Heart left ventricle (tissue), 16 donors: ENCODE measurements at regions not wholly inside any gene's neighbourhood (a gene's known extent, or its start where the extent isn't known, plus 50 kb on each side); places are given as distances from the start of the nearest gene placed in this dataset.

ENCODE experiments used
- ATAC-seq, 4 donors: fragments of 200-7000 bp; cut with Tn5 transposase; one replicate each; pipeline ENCODE4 v1.9.1; 2020 to 2022; ENCODE audit warnings: moderate library complexity in 4 of 4, mild to moderate bottlenecking in 3 of 4, moderate number of reproducible peaks in 1 of 4
- DNase-seq, 5 donors: peaks; one replicate each; pipeline ENCODE4 v3.0.0-alpha.2; 2020
- H3K27ac ChIP-seq, 12 donors: fragments of 200-600 bp; sonication (generic) in 4 of 12; one replicate each; pipeline versions ENCODE4 v1.5.0 to v1.8.0; 2016 to 2022; ENCODE audit warnings: mild to moderate bottlenecking in 2 of 12
- H3K27me3 ChIP-seq, 9 donors: fragments of 200-600 bp; sonication (generic) in 2 of 9; one replicate each; pipeline versions ENCODE4 v1.5.1 to v1.8.0; 2016 to 2022; ENCODE audit warnings: mild to moderate bottlenecking in 3 of 9
- H3K36me3 ChIP-seq, 9 donors: fragments of 200-600 bp; sonication (generic) in 2 of 9; one replicate each; pipeline versions ENCODE4 v1.5.0 to v1.8.0; 2018 to 2022; ENCODE audit warnings: mild to moderate bottlenecking in 2 of 9
- H3K4me1 ChIP-seq, 12 donors: fragments of 200-600 bp; sonication (generic) in 4 of 12; one replicate each; pipeline versions ENCODE4 v1.5.0 to v1.8.0; 2016 to 2022; ENCODE audit warnings: mild to moderate bottlenecking in 3 of 12
- H3K4me3 ChIP-seq, 12 donors: fragments of 200-600 bp; sonication (generic) in 4 of 12; one replicate each; pipeline versions ENCODE4 v1.5.0 to v1.8.0; 2017 to 2022; ENCODE audit warnings: mild to moderate bottlenecking in 9 of 12, moderate library complexity in 4 of 12
- H3K9me3 ChIP-seq, 12 donors: fragments of 200-600 bp; sonication (generic) in 4 of 12; one replicate each; pipeline versions ENCODE4 v1.5.0 to v1.8.0; 2016 to 2022; ENCODE audit warnings: mild to moderate bottlenecking in 1 of 12
- POLR2A ChIP-seq, 2 donors: fragments of 450-650 bp; IDR thresholded peaks; one replicate each; pipeline ENCODE4 v1.6.1; 2017; ENCODE audit warnings: antibody characterized with exemption in 2 of 2, mild to moderate bottlenecking in 2 of 2, moderate library complexity in 2 of 2
- WGBS, 4 donors: extraction: QIAGEN DNeasy Blood & Tissue Kit in 2 of 4; methylation state at CpG; one replicate each; pipeline versions ENCODE4 v1.1.5 to v1.1.7; 2013 to 2018; 5-methylcytosine and 5-hydroxymethylcytosine counted together
- intact Hi-C, 10 donors: fragments of 100-400 bp; cut with DNase I; formaldehyde crosslinking; loops; one replicate each; pipeline versions ENCODE4 v1.11.1 to v1.14.2; 2022
- TF ChIP-seq, protein P1 (sequence below), 12 donors: fragments of 200-600 bp; sonication (generic) in 4 of 12; IDR thresholded peaks; one replicate each; pipeline versions ENCODE4 v1.5.0 to v1.8.0; 2018 to 2022; ENCODE audit warnings: antibody characterized with exemption in 12 of 12, mild to moderate bottlenecking in 5 of 12
- donor health status: ischemic (EF 13 %, LVEDD 7.1; RV severe dilation, severe dysfunction).
- donor health status: healthy with polysubstance abuse.
- donor health status: DM: no; HTN: yes; CAD: no.
- donor health status: DM: no; HTN: no; CAD: no.
- donor health status: ischemic (EF 25% LVEDD 6.9; RV normal size, moderate dysfunction).
- donor health status: ischemic (EF 25% LVEDD 5.7; RV mildly dilated, moderate dysfunction).
- donor health status: healthy.
- donor health status: DM: yes; HTN: yes; CAD: no.
- donor health status: ischemic (EF 35%, LVEDD 5.7; RV mildly dilated, moderate dysfunction).
- donor health status: nonischemic (EF 11% LVEDD 7.7; RV severe dilation, severe dysfunction).
- donor health status: DM: yes; HTN: yes; CAD: no.
- donor health status: PGD.
- donor health status: ischemic (EF 29% LVEDD 5.4; RV normal size, mild dysfunction).
- donor health status: nonischemic (EF 23%, LVEDD 6.1; RV moderate dilation, normal function).

DNA sequence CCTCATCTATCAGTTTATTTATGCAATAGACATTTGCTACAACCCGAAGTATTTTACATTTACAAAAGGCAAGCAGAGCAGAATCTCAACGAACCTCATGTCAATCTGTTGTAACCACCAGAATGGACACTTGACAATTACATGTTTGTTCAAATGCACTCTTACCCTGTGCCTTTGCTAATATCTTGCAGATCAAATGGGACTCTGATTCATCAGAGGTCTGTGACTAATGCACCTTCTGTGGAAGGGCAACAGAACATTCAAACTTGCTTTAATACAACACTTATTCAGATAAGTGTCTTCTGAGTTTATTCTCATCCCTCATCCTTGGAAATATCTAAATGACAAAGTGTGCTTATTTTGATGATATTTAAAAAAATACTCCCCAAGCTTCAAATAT, 644.7 kb upstream of the PCDH10 start:
- intact Hi-C loops = no loop called here
- Histone ChIP-seq H3K27me3 (no peaks in the 10 kb centered on the region), H3K4me1 (no peaks in the 10 kb centered on the region), H3K4me3 (no peak overlapping the region), H3K27ac (no peak overlapping the region), H3K9me3 (no peaks in the 10 kb centered on the region), H3K36me3 (no peaks in the 10 kb centered on the region)
- TF ChIP-seq, protein P1, sequence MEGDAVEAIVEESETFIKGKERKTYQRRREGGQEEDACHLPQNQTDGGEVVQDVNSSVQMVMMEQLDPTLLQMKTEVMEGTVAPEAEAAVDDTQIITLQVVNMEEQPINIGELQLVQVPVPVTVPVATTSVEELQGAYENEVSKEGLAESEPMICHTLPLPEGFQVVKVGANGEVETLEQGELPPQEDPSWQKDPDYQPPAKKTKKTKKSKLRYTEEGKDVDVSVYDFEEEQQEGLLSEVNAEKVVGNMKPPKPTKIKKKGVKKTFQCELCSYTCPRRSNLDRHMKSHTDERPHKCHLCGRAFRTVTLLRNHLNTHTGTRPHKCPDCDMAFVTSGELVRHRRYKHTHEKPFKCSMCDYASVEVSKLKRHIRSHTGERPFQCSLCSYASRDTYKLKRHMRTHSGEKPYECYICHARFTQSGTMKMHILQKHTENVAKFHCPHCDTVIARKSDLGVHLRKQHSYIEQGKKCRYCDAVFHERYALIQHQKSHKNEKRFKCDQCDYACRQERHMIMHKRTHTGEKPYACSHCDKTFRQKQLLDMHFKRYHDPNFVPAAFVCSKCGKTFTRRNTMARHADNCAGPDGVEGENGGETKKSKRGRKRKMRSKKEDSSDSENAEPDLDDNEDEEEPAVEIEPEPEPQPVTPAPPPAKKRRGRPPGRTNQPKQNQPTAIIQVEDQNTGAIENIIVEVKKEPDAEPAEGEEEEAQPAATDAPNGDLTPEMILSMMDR (IDR thresholded peaks at IDR 0.05) = no peak
- TF ChIP-seq POLR2A (IDR thresholded peaks at IDR 0.05) = no peak
- ATAC-seq (no peak), DNase-seq (no peak)
- WGBS, 4 donors = 73 to 81% (median 74%) methylated on average over 2 of the region's 2 CpGs

GRCh38 chr4:132506568-132506967, 642.5 kb upstream of the PCDH10 start:
- no peak overlapping the region for H3K27ac ChIP-seq
- no peak for DNase-seq
- 86 to 94% (median 88%) methylated on average over 2 of the region's 2 CpGs for WGBS, 4 donors
- no peaks in the 10 kb centered on the region for H3K9me3 ChIP-seq
- TF ChIP-seq POLR2A (IDR thresholded peaks at IDR 0.05) = no peak
- TF ChIP-seq, protein P1 (IDR thresholded peaks at IDR 0.05) = no peak
- no peaks in the 10 kb centered on the region for H3K27me3 ChIP-seq
- H3K4me1 ChIP-seq = no peaks in the 10 kb centered on the region
- no peak for ATAC-seq
- no peaks in the 10 kb centered on the region for H3K36me3 ChIP-seq
- intact Hi-C loops = no loop called here
- H3K4me3 ChIP-seq = no peak overlapping the region

GRCh38 chr4:132513491-132513890, 635.6 kb upstream of the PCDH10 start:
- no peak for DNase-seq
- intact Hi-C loops = no loop called here
- Histone ChIP-seq H3K27ac (no peak overlapping the region), H3K36me3 (no peaks in the 10 kb centered on the region), H3K27me3 (no peaks in the 10 kb centered on the region), H3K4me3 (no peak overlapping the region), H3K9me3 (peaks cover 0 to 11% (median 0%) of the 10 kb centered on the region in 12 donors), H3K4me1 (no peaks in the 10 kb centered on the region)
- 33 to 50% (median 38%) methylated on average over 2 of the region's 2 CpGs for WGBS, 4 donors
- no peak for ATAC-seq
- TF ChIP-seq, protein P1 (IDR thresholded peaks at IDR 0.05) = no peak
- TF ChIP-seq POLR2A (IDR thresholded peaks at IDR 0.05) = no peak

DNA sequence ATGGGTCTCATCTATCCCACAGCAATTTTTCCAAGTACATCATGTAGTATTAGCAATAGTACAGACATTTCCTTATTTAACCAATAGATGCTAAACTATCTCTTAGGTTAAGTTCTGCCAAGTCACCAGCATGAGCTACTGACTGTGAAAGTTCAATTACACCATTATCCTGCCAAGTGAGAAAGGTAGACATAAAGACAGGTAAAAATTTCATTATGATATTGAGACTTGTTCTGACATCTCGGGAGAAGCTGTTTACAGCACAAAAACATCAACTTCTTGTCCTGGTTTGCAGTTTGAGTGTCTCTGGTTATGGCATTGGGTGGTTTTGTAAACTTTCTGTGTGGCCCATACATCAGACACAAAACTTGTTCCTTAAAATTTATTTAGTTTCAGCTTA, 622.4 kb upstream of the PCDH10 start:
- DNase-seq (no peak), ATAC-seq (no peak)
- H3K36me3 ChIP-seq = no peaks in the 10 kb centered on the region
- WGBS, 4 donors = 74 to 87% (median 81%) methylated on average over 1 of the region's 1 CpG
- TF ChIP-seq, protein P1 (IDR thresholded peaks at IDR 0.05) = no peak
- no peak for TF ChIP-seq POLR2A (IDR thresholded peaks at IDR 0.05)
- intact Hi-C loops = no loop called here
- H3K27ac ChIP-seq = no peak overlapping the region
- no peaks in the 10 kb centered on the region for H3K4me1 ChIP-seq
- H3K4me3 ChIP-seq = no peak overlapping the region
- H3K27me3 ChIP-seq = no peaks in the 10 kb centered on the region
- H3K9me3 ChIP-seq = peaks cover 0 to 6% (median 0%) of the 10 kb centered on the region in 12 donors
